HCT116 (cell line): ENCODE measurements at regions not wholly inside any gene's neighbourhood (a gene's known extent, or its start where the extent isn't known, plus 50 kb on each side); places are given as distances from the start of the nearest gene placed in this dataset.

Source experiments
- ATAC-seq: fragments of 200-7000 bp; cut with Tn5 transposase; 2 replicates; pipeline ENCODE4 v1.9.1; 2020; ENCODE audit warnings: mild to moderate bottlenecking, moderate library complexity
- BruUV-seq: library from RNA; stranded (reverse); fragments of 400-500 nt; replicated peaks from 2 replicates; lab custom pipeline; 2021; lab: Mats Ljungman, UMichigan
- CTCF ChIA-PET: fragments of 300-600 bp; sonication (Branson Sonifier 250); formaldehyde crosslinking; loops from one replicate; lab custom pipeline; 2021; ENCODE audit warnings: antibody characterized with exemption; lab: Charles Lee
- POLR2A ChIA-PET: fragments of 300-600, 350-600 bp; sonication (Branson Sonifier 250); formaldehyde crosslinking; loops from one replicate; lab custom pipeline; 2021; ENCODE audit warnings: antibody characterized with exemption; lab: Charles Lee
- RAD21 ChIA-PET, 2 experiments: fragments of 300-600 bp; sonication (Branson Sonifier 250); formaldehyde crosslinking; loops; one replicate each; lab custom pipeline; 2023; ENCODE audit warnings: low total read pairs in 2 of 2; ENCODE audit not compliant: uncharacterized antibody in 2 of 2, unreplicated experiment in 2 of 2, low non-redundant PET in 1 of 2; lab: Charles Lee
- DNase-seq: peaks from one replicate; pipeline ENCODE4 v3.0.0-alpha.2; 2010; ENCODE audit warnings: low read depth, low spot score
- H2AFZ ChIP-seq: fragments of 200-600 bp; shearing (Covaris generic), sonication (generic); 2 replicates; pipeline ENCODE4 v1.6.1; 2017; ENCODE audit warnings: low read depth, mixed run types, mixed read lengths, antibody characterized with exemption, low read length; ENCODE audit not compliant: poor library complexity, severe bottlenecking
- H3K27ac ChIP-seq: 2 replicates; pipeline ENCODE4 v1.5.1; 2012; ENCODE audit warnings: low read depth, low read length
- H3K27me3 ChIP-seq: fragments of 200-600 bp; sonication (generic); 2 replicates; pipeline ENCODE4 v1.6.1; 2016; ENCODE audit warnings: mixed run types, low read length, mixed read lengths; ENCODE audit not compliant: insufficient read depth
- H3K36me3 ChIP-seq, 2 experiments: fragments of 200-500 bp in 1 of 2; fragments of 200-600 bp in 1 of 2; sonication (Bioruptor generic) in 1 of 2; sonication (generic) in 1 of 2; 2 replicates each; pipeline versions ENCODE4 v1.5.1 to v1.6.1; 2014 to 2016; ENCODE audit warnings: low read length in 2 of 2, inconsistent platforms in 1 of 2, mixed read lengths in 1 of 2, mixed run types in 1 of 2; ENCODE audit not compliant: insufficient read depth in 2 of 2, control insufficient read depth in 1 of 2
- H3K4me1 ChIP-seq, 2 experiments: fragments of 200-600 bp in 1 of 2; sonication (generic) in 1 of 2; 2 replicates each; pipeline versions ENCODE4 v1.5.1 to v1.6.1; 2012 to 2017; ENCODE audit warnings: low read length in 2 of 2, inconsistent platforms in 1 of 2, mild to moderate bottlenecking in 1 of 2, mixed read lengths in 1 of 2, mixed run types in 1 of 2, moderate library complexity in 1 of 2; ENCODE audit not compliant: insufficient read depth in 2 of 2, control insufficient read depth in 1 of 2
- H3K4me2 ChIP-seq: fragments of 200-600 bp; sonication (generic); 2 replicates; pipeline ENCODE4 v1.6.1; 2017; ENCODE audit warnings: mixed run types, low read length, mixed read lengths
- H3K4me3 ChIP-seq, 2 experiments: fragments of 200-600 bp in 1 of 2; sonication (generic) in 1 of 2; replicated peaks in 1 of 2; 2 replicates each; pipeline ENCODE4 v1.5.1; 2011 to 2016; ENCODE audit warnings: low read length in 2 of 2, control low read depth in 1 of 2, low read depth in 1 of 2, mild to moderate bottlenecking in 1 of 2, mixed read lengths in 1 of 2, mixed run types in 1 of 2
- H3K79me2 ChIP-seq: fragments of 200-600 bp; sonication (generic); 2 replicates; pipeline ENCODE4 v1.6.1; 2017; ENCODE audit warnings: mild to moderate bottlenecking, mixed run types, low read length, moderate library complexity, mixed read lengths; ENCODE audit not compliant: insufficient read depth
- H3K9ac ChIP-seq: fragments of 200-600 bp; sonication (generic); 2 replicates; pipeline ENCODE4 v1.6.1; 2016; ENCODE audit warnings: low read length, mixed read lengths
- H3K9me2 ChIP-seq: fragments of 200-600 bp; sonication (generic), shearing (Covaris generic); 2 replicates; pipeline ENCODE4 v1.6.1; 2017; ENCODE audit warnings: mixed run types, mild to moderate bottlenecking, moderate library complexity; ENCODE audit not compliant: insufficient read depth
- H3K9me3 ChIP-seq, 2 experiments: fragments of 200-500 bp in 1 of 2; fragments of 200-600 bp in 1 of 2; sonication (Bioruptor generic) in 1 of 2; sonication (generic) in 1 of 2; 2 replicates each; pipeline ENCODE4 v1.6.1; 2014 to 2017; ENCODE audit warnings: low read length in 2 of 2, mixed read lengths in 2 of 2, inconsistent platforms in 1 of 2, low read depth in 1 of 2, mild to moderate bottlenecking in 1 of 2, mixed run types in 1 of 2, moderate library complexity in 1 of 2; ENCODE audit not compliant: control insufficient read depth in 1 of 2, insufficient read depth in 1 of 2
- H4K20me1 ChIP-seq: fragments of 200-600 bp; sonication (generic), shearing (Covaris generic); 2 replicates; pipeline ENCODE4 v1.6.1; 2017; ENCODE audit warnings: mixed run types, mild to moderate bottlenecking, moderate library complexity; ENCODE audit not compliant: insufficient read depth
- CBX3 ChIP-seq: IDR thresholded peaks from 2 replicates; pipeline ENCODE4 v1.6.1; 2012; ENCODE audit warnings: low read depth
- ELF1 ChIP-seq: IDR thresholded peaks from 2 replicates; pipeline ENCODE4 v1.6.1; 2012; ENCODE audit warnings: low read depth, borderline replicate concordance
- EZH2 ChIP-seq: fragments of 200-600 bp; sonication (generic); IDR thresholded peaks from 2 replicates; pipeline ENCODE4 v1.6.1; 2017; ENCODE audit warnings: antibody characterized with exemption, mixed run types
- EZH2phosphoT487 ChIP-seq: fragments of 200-600 bp; IDR thresholded peaks from 2 replicates; pipeline ENCODE4 v1.6.1; 2018; ENCODE audit warnings: antibody characterized with exemption, borderline replicate concordance
- FOSL1 ChIP-seq: IDR thresholded peaks from 2 replicates; pipeline ENCODE4 v1.6.1; 2012; ENCODE audit warnings: low read depth
- JUND ChIP-seq: IDR thresholded peaks from 2 replicates; pipeline ENCODE4 v1.6.1; 2012
- POLR2A ChIP-seq: IDR thresholded peaks from 2 replicates; pipeline ENCODE4 v1.7.0; 2011; ENCODE audit warnings: borderline replicate concordance; ENCODE audit not compliant: insufficient read depth, insufficient read length; ENCODE audit errors: extremely low read depth
- POLR2AphosphoS5 ChIP-seq: IDR thresholded peaks from 2 replicates; pipeline ENCODE4 v1.6.1; 2011; ENCODE audit warnings: mild to moderate bottlenecking, low read depth, low read length, moderate library complexity
- RAD21 ChIP-seq: IDR thresholded peaks from 2 replicates; pipeline ENCODE4 v1.6.1; 2012; ENCODE audit warnings: low read depth, mild to moderate bottlenecking
- SIN3A ChIP-seq: IDR thresholded peaks from 2 replicates; pipeline ENCODE4 v1.6.1; 2012; ENCODE audit warnings: low read depth
- SP1 ChIP-seq: IDR thresholded peaks from 2 replicates; pipeline ENCODE4 v1.6.1; 2012; ENCODE audit warnings: low read depth
- SRF ChIP-seq: IDR thresholded peaks from 2 replicates; pipeline ENCODE4 v1.6.1; 2012; ENCODE audit warnings: low read depth
- YY1 ChIP-seq: IDR thresholded peaks from 2 replicates; pipeline ENCODE4 v1.6.1; 2011; ENCODE audit warnings: low read length, low read depth, moderate library complexity, mild to moderate bottlenecking; ENCODE audit not compliant: insufficient replicate concordance; ENCODE audit errors: extremely low read depth
- ZFX ChIP-seq: fragments of 450-650 bp; IDR thresholded peaks from 2 replicates; pipeline ENCODE4 v1.6.1; 2017
- ZNF274 ChIP-seq: fragments of 200-500 bp; sonication (Bioruptor generic); IDR thresholded peaks from 2 replicates; pipeline ENCODE4 v1.6.1; 2014; ENCODE audit warnings: mild to moderate bottlenecking, low read depth, low read length, inconsistent platforms
- intact Hi-C: fragments of 100-400 bp; cut with micrococcal nuclease; formaldehyde crosslinking; loops from 2 replicates; pipeline ENCODE4 v1.10.0; 2022
- TF ChIP-seq, protein P1 (sequence below): IDR thresholded peaks from 2 replicates; pipeline ENCODE4 v1.6.1; 2012
- TF ChIP-seq, protein P2 (sequence below): IDR thresholded peaks from 2 replicates; pipeline ENCODE4 v1.6.1; 2011; ENCODE audit warnings: mild to moderate bottlenecking, low read length, moderate library complexity; ENCODE audit not compliant: insufficient replicate concordance; ENCODE audit errors: extremely low read depth
- TF ChIP-seq, protein P3 (sequence below): IDR thresholded peaks from 2 replicates; pipeline ENCODE4 v1.6.1; 2012; ENCODE audit warnings: low read depth
- TF ChIP-seq, protein P4 (sequence below): IDR thresholded peaks from 2 replicates; pipeline ENCODE4 v1.6.1; 2012

DNA sequence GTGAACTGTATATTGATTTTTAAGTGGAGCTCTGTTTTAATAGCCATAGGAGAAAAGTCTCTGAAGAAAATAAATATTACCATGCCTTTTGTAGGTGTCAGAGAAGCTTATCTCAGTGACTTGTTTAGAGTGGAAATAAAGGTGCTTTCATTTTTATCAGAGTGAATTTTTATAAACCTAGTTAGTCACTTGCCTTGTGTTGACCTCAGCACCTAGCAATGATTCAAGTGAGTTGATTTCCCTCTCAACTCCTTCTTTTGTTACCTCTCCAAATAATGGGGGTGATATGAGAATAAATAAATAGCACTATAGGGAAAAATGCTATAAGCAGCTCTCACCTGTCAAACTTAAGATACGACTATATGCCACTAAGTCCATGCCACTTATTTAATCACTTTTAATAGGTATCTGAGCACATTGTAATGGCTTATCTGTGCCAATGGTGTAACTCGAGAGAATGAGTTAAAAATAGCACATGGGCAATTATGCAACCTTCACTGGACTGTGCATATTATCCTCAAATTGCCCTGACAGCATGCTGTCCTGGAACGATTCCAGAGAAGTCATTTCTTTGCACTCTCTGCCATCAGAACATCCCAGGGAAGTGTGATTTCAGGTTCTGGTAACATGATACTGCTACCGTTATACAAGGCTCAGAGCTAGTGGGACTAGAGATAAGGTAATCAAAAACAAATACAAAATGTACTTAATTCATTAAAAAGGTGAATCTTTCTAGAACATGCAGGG, 290.8 kb downstream of the CCDC85A start:
- RAD21 ChIA-PET = no interaction called here
- Histone ChIP-seq H3K4me3 (no peak overlapping the region), H3K27ac (no peak overlapping the region), H3K9me2 (no peaks in the 10 kb centered on the region), H3K36me3 (no peaks in the 10 kb centered on the region), H3K4me2 (no peak overlapping the region), H3K9ac (no peak overlapping the region), H3K4me1 (no peaks in the 10 kb centered on the region), H4K20me1 (no peaks in the 10 kb centered on the region), H3K9me3 (no peaks in the 10 kb centered on the region), H2AFZ (no peak overlapping the region), H3K79me2 (no peaks in the 10 kb centered on the region), H3K27me3 (no peaks in the 10 kb centered on the region)
- no TSS peak for BruUV-seq
- CTCF ChIA-PET = no interaction called here
- DNase-seq = no peak
- POLR2A ChIA-PET = no interaction called here
- no peak for ATAC-seq
- no peak for TF ChIP-seq SRF
- TF ChIP-seq SIN3A = no peak
- no peak for TF ChIP-seq POLR2A
- no peak for TF ChIP-seq POLR2AphosphoS5
- TF ChIP-seq EZH2phosphoT487 = no peak
- TF ChIP-seq, protein P1, sequence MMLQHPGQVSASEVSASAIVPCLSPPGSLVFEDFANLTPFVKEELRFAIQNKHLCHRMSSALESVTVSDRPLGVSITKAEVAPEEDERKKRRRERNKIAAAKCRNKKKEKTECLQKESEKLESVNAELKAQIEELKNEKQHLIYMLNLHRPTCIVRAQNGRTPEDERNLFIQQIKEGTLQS = no peak
- TF ChIP-seq CBX3 = no peak
- TF ChIP-seq ZNF274 = no peak
- TF ChIP-seq FOSL1 = no peak
- TF ChIP-seq ZFX = no peak
- no peak for TF ChIP-seq ELF1
- TF ChIP-seq, protein P2, sequence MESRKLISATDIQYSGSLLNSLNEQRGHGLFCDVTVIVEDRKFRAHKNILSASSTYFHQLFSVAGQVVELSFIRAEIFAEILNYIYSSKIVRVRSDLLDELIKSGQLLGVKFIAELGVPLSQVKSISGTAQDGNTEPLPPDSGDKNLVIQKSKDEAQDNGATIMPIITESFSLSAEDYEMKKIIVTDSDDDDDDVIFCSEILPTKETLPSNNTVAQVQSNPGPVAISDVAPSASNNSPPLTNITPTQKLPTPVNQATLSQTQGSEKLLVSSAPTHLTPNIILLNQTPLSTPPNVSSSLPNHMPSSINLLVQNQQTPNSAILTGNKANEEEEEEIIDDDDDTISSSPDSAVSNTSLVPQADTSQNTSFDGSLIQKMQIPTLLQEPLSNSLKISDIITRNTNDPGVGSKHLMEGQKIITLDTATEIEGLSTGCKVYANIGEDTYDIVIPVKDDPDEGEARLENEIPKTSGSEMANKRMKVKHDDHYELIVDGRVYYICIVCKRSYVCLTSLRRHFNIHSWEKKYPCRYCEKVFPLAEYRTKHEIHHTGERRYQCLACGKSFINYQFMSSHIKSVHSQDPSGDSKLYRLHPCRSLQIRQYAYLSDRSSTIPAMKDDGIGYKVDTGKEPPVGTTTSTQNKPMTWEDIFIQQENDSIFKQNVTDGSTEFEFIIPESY = no peak
- TF ChIP-seq YY1 = no peak
- no peak for TF ChIP-seq EZH2
- TF ChIP-seq, protein P3, sequence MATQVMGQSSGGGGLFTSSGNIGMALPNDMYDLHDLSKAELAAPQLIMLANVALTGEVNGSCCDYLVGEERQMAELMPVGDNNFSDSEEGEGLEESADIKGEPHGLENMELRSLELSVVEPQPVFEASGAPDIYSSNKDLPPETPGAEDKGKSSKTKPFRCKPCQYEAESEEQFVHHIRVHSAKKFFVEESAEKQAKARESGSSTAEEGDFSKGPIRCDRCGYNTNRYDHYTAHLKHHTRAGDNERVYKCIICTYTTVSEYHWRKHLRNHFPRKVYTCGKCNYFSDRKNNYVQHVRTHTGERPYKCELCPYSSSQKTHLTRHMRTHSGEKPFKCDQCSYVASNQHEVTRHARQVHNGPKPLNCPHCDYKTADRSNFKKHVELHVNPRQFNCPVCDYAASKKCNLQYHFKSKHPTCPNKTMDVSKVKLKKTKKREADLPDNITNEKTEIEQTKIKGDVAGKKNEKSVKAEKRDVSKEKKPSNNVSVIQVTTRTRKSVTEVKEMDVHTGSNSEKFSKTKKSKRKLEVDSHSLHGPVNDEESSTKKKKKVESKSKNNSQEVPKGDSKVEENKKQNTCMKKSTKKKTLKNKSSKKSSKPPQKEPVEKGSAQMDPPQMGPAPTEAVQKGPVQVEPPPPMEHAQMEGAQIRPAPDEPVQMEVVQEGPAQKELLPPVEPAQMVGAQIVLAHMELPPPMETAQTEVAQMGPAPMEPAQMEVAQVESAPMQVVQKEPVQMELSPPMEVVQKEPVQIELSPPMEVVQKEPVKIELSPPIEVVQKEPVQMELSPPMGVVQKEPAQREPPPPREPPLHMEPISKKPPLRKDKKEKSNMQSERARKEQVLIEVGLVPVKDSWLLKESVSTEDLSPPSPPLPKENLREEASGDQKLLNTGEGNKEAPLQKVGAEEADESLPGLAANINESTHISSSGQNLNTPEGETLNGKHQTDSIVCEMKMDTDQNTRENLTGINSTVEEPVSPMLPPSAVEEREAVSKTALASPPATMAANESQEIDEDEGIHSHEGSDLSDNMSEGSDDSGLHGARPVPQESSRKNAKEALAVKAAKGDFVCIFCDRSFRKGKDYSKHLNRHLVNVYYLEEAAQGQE = no peak
- TF ChIP-seq, protein P4, sequence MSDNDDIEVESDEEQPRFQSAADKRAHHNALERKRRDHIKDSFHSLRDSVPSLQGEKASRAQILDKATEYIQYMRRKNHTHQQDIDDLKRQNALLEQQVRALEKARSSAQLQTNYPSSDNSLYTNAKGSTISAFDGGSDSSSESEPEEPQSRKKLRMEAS = no peak
- no peak for TF ChIP-seq SP1
- TF ChIP-seq JUND = no peak
- no peak for TF ChIP-seq RAD21
- intact Hi-C loops = no loop called here
